Body of pancreas (tissue), 4 donors: ENCODE measurements at regions not wholly inside any gene's neighbourhood (a gene's known extent, or its start where the extent isn't known, plus 50 kb on each side); places are given as distances from the start of the nearest gene placed in this dataset.
"Not testable (repeated sequence)": the region's sequence is repeated elsewhere in the genome, so short reads cannot be mapped to it uniquely, and the experiment has no call there.

ENCODE experiments used
- CTCF ChIP-seq, 7 experiments: fragments of 450-650 bp in 4 of 7; fragments of 200-600 bp in 3 of 7; sonication (generic) in 3 of 7; IDR thresholded peaks; one replicate each; pipeline ENCODE4 v1.5.1; 2016 to 2019; ENCODE audit warnings: antibody characterized with exemption in 7 of 7
- POLR2A ChIP-seq, 3 donors: fragments of 450-650 bp; IDR thresholded peaks; one replicate each; pipeline ENCODE4 v1.6.1; 2016; ENCODE audit warnings: antibody characterized with exemption in 3 of 3, mild to moderate bottlenecking in 2 of 3

DNA sequence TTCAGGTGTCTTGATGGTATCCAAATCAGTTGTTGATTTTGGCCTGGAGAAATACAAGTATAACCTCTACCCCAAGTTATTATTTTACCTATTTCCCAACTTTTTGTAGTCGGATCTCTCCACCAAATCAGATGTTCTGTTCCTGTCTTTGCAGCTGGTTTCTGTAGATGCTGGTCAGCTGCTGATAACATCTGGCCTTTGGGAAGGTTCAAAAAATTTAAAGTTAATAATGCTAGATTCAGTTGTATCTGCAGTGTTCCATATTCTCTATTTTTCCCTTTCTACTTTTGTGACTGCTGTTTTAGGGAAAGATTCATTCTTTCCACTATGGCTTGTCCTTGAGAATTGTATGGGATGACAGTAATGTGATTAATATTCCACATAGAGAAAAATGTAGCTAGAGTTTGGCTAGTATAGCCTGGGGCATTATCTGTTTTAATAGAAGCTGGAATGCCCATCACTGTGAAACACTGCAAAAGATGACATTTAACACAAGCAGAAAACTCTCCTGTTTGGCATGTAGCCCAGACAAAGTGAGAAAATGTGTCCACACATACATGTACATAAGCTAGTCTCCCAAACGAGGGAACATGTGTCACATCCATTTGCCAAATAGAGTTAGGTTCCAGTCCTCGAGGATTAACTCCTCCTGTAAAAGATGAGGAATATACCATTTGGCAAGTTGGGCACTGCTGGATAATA lies 99.2 kb downstream of the ZNF100 start:
- not testable (repeated sequence) for TF ChIP-seq POLR2A, CTCF (IDR thresholded peaks at IDR 0.05)
